Mesendoderm (in vitro differentiated cells): ENCODE measurements at regions not wholly inside any gene's neighbourhood (a gene's known extent, or its start where the extent isn't known, plus 50 kb on each side); places are given as distances from the start of the nearest gene placed in this dataset.
"Not testable (repeated sequence)": the region's sequence is repeated elsewhere in the genome, so short reads cannot be mapped to it uniquely, and the experiment has no call there.

Source experiments
- DNase-seq: peaks from one replicate; pipeline ENCODE4 v3.0.0; 2013
- H2AK5ac ChIP-seq: 2 replicates; pipeline ENCODE4 v1.6.1; 2013; ENCODE audit warnings: low read length, inconsistent platforms
- H2BK120ac ChIP-seq: 2 replicates; pipeline ENCODE4 v1.6.1; 2013; ENCODE audit warnings: low read depth, mild to moderate bottlenecking, low read length, moderate library complexity, mixed read lengths
- H2BK15ac ChIP-seq: replicated peaks from 2 replicates; pipeline ENCODE4 v1.6.1; 2013; ENCODE audit warnings: low read depth, mild to moderate bottlenecking, moderate library complexity
- H2BK5ac ChIP-seq: 2 replicates; pipeline ENCODE4 v1.6.1; 2013; ENCODE audit warnings: low read length, inconsistent platforms
- H3K18ac ChIP-seq: 2 replicates; pipeline ENCODE4 v1.6.1; 2013; ENCODE audit warnings: mild to moderate bottlenecking, low read length, mixed read lengths
- H3K23ac ChIP-seq: one replicate; pipeline ENCODE4 v1.6.1; 2013; ENCODE audit warnings: low read length
- H3K27ac ChIP-seq: 2 replicates; pipeline ENCODE4 v1.5.1; 2013; ENCODE audit warnings: low read depth, mild to moderate bottlenecking, inconsistent platforms, low read length, moderate library complexity
- H3K27me3 ChIP-seq: 2 replicates; pipeline ENCODE4 v1.6.1; 2013; ENCODE audit warnings: low read length, control low read depth, mild to moderate bottlenecking, inconsistent platforms; ENCODE audit not compliant: insufficient read depth, poor library complexity
- H3K36me3 ChIP-seq: 2 replicates; pipeline ENCODE4 v1.6.1; 2013; ENCODE audit warnings: low read length, inconsistent platforms; ENCODE audit not compliant: control insufficient read depth, insufficient read depth
- H3K4ac ChIP-seq: one replicate; pipeline ENCODE4 v1.6.1; 2013; ENCODE audit warnings: low read depth, mild to moderate bottlenecking, low read length, moderate library complexity
- H3K4me1 ChIP-seq: 2 replicates; pipeline ENCODE4 v1.6.1; 2013; ENCODE audit warnings: low read depth, low read length, inconsistent platforms; ENCODE audit not compliant: control insufficient read depth
- H3K4me2 ChIP-seq: 2 replicates; pipeline ENCODE4 v1.6.1; 2013; ENCODE audit warnings: low read length
- H3K4me3 ChIP-seq: 2 replicates; pipeline ENCODE4 v1.5.1; 2013; ENCODE audit warnings: mild to moderate bottlenecking, low read length
- H3K56ac ChIP-seq: one replicate; pipeline ENCODE4 v1.6.1; 2013; ENCODE audit warnings: low read length
- H3K79me1 ChIP-seq: 2 replicates; pipeline ENCODE4 v1.6.1; 2013; ENCODE audit warnings: low read length, inconsistent platforms
- H3K79me2 ChIP-seq: 2 replicates; pipeline ENCODE4 v1.6.1; 2013; ENCODE audit warnings: mild to moderate bottlenecking, low read length; ENCODE audit not compliant: control insufficient read depth, insufficient read depth
- H3K9ac ChIP-seq: 2 replicates; pipeline ENCODE4 v1.6.1; 2013; ENCODE audit warnings: low read length, inconsistent platforms
- H4K5ac ChIP-seq: one replicate; pipeline ENCODE4 v1.6.1; 2013; ENCODE audit warnings: low read length
- H4K8ac ChIP-seq: one replicate; pipeline ENCODE4 v1.6.1; 2013; ENCODE audit warnings: low read depth, mild to moderate bottlenecking, control low read depth, low read length, moderate library complexity
- WGBS: extraction: QIAGEN DNeasy Blood & Tissue Kit; methylation state at CpG from one replicate; pipeline ENCODE4 v1.1.7; 2013; ENCODE audit warnings: low lambda C conversion rate, missing lambda C conversion rate; ENCODE audit not compliant: insufficient coverage; ENCODE audit errors: extremely low coverage; 5-methylcytosine and 5-hydroxymethylcytosine counted together

DNA sequence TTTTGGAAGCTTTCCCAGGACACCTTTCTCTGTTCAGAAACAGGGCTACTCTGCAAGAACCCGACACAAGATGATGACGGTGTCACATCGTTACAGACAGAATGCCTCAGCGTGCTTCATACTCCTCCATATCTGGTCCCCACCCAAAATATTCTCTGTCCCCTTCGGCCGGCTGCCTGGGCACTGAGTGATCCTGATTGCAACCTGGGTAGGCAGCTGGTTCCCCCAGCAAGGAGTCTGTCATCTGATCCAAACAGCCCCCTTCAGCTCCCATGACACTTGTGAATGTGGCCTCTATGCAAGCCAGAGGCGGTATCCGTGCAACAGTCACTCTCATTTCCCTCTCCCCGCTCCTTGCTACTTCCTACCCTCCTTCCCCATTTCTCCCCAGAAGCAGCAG, 431.7 kb upstream of the B3GAT1 start:
- no peaks in the 10 kb centered on the region for H3K79me2 ChIP-seq
- H4K8ac ChIP-seq = no peak overlapping the region
- no peaks in the 10 kb centered on the region for H3K4me1 ChIP-seq
- no peak overlapping the region for H3K18ac ChIP-seq
- H3K27me3 ChIP-seq = no peaks in the 10 kb centered on the region
- H3K56ac ChIP-seq = no peak overlapping the region
- no peak overlapping the region for H4K5ac ChIP-seq
- H2AK5ac ChIP-seq = no peak overlapping the region
- no peak overlapping the region for H3K27ac ChIP-seq
- no peaks in the 10 kb centered on the region for H3K79me1 ChIP-seq
- H3K36me3 ChIP-seq = no peaks in the 10 kb centered on the region
- no peak overlapping the region for H2BK15ac ChIP-seq
- no peak overlapping the region for H3K23ac ChIP-seq
- H3K4me3 ChIP-seq = no peak overlapping the region
- no peak overlapping the region for H2BK120ac ChIP-seq
- H3K4ac ChIP-seq = no peak overlapping the region
- no peak overlapping the region for H3K9ac ChIP-seq
- no peak overlapping the region for H3K4me2 ChIP-seq
- no peak overlapping the region for H2BK5ac ChIP-seq
- no CpG with 5 or more reads among the region's 9 CpGs for WGBS
- DNase-seq = no peak

DNA sequence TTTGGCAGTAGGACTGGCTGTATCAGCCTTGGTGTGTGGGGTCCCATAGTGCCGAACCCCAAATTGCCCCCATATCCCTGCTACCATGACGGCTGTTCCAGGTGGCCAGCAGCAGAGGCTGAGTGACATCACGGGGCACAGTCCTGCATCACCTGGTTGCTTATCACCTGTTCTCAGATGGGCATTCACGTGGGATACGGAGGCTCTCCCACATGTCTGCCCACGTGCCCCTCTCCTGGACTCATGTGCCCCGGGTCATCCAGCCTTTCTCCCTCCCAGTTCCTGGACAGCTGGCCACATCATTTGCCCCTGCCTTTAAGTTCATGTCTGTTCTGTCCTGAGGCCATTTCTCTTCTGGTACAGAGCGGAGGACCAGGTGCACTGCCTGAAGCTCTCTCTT, 431.0 kb upstream of the B3GAT1 start:
- no peak overlapping the region for H3K18ac ChIP-seq
- H2BK120ac ChIP-seq = no peak overlapping the region
- no peaks in the 10 kb centered on the region for H3K79me1 ChIP-seq
- no CpG with 5 or more reads among the region's 8 CpGs for WGBS
- H2AK5ac ChIP-seq = no peak overlapping the region
- H3K27me3 ChIP-seq = no peaks in the 10 kb centered on the region
- H3K79me2 ChIP-seq = no peaks in the 10 kb centered on the region
- no peak overlapping the region for H4K8ac ChIP-seq
- no peak for DNase-seq
- no peak overlapping the region for H3K56ac ChIP-seq
- no peaks in the 10 kb centered on the region for H3K36me3 ChIP-seq
- H3K4me2 ChIP-seq = no peak overlapping the region
- H3K4me1 ChIP-seq = no peaks in the 10 kb centered on the region
- H4K5ac ChIP-seq = no peak overlapping the region
- H3K9ac ChIP-seq = no peak overlapping the region
- H3K23ac ChIP-seq = no peak overlapping the region
- no peak overlapping the region for H2BK5ac ChIP-seq
- H3K4ac ChIP-seq = no peak overlapping the region
- no peak overlapping the region for H3K27ac ChIP-seq
- no peak overlapping the region for H2BK15ac ChIP-seq
- H3K4me3 ChIP-seq = no peak overlapping the region

DNA sequence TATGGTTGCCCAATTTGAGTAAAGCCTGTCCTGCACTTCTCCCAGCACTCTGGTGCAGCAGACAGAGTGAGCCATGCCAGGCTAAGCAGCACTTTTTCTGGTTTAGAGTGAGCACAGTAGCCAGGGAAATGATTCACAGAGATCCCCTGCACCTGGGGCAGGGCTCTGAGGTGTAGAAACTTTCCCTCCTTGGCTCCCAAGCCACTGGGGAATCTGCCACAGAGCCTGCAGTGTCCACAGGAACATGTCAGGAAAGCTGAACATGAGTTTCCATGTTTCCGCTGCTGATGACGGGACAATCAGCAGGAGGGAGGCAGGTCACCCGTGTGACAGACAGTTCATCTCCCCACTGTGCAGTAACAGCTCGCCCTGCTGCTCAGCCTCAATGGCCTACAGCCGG, 429.9 kb upstream of the B3GAT1 start:
- Histone ChIP-seq H3K9ac (no peak overlapping the region), H3K4me3 (no peak overlapping the region), H4K8ac (no peak overlapping the region), H3K23ac (no peak overlapping the region), H3K27ac (no peak overlapping the region), H3K79me2 (no peaks in the 10 kb centered on the region), H3K4me1 (no peaks in the 10 kb centered on the region), H3K18ac (no peak overlapping the region), H3K36me3 (no peaks in the 10 kb centered on the region), H2AK5ac (no peak overlapping the region), H2BK5ac (no peak overlapping the region), H2BK15ac (no peak overlapping the region), H2BK120ac (no peak overlapping the region), H3K27me3 (no peaks in the 10 kb centered on the region), H3K56ac (no peak overlapping the region), H3K4ac (no peak overlapping the region), H4K5ac (no peak overlapping the region), H3K79me1 (no peaks in the 10 kb centered on the region), H3K4me2 (no peak overlapping the region)
- no CpG with 5 or more reads among the region's 5 CpGs for WGBS
- DNase-seq = no peak

DNA sequence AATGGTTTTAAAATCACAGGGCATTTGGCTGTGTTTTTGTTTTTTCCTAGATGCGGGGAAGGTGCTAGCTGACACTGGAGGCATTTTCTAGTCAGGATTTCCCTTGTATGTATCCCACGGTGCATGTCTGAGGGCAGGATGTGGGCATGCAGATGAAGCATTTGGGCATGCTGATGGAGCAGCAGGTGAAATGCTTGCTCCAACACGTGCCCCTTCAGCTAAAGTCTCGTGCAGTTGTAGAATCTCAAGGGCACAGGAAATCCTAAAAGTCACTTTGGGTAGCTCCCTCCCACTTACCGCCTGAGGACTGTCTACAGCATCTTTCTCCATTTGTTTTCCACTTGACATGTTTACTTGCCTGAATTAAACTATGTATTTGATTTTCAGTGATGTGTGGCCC, 429.4 kb upstream of the B3GAT1 start:
- no peaks in the 10 kb centered on the region for H3K4me1 ChIP-seq
- no CpG with 5 or more reads among the region's 5 CpGs for WGBS
- no peak for DNase-seq

DNA sequence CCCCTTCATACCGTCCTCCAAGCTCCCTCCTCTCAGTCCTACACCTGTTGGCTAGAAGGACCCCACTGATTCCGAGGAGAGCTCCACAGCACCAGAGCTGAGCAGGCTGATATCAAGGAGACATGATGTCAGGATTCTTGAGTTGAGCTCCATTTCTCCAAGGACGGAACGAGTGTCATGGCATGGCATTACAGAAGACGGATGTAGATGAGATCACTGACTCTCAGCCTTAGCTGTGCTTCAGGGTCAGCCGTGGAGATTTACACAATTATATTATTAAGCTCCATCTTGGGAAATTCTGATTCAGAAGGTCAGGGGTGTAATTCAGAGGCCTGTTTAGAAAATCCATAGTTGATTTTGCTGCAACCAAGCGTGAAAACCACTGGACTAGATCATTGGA, 428.9 kb upstream of the B3GAT1 start:
- H3K56ac ChIP-seq = no peak overlapping the region
- H3K18ac ChIP-seq = no peak overlapping the region
- no peaks in the 10 kb centered on the region for H3K79me2 ChIP-seq
- no peak overlapping the region for H3K4me3 ChIP-seq
- no peak overlapping the region for H3K9ac ChIP-seq
- H3K4me2 ChIP-seq = no peak overlapping the region
- H2BK15ac ChIP-seq = no peak overlapping the region
- no peaks in the 10 kb centered on the region for H3K27me3 ChIP-seq
- H2BK5ac ChIP-seq = no peak overlapping the region
- H3K36me3 ChIP-seq = no peaks in the 10 kb centered on the region
- no peak overlapping the region for H3K4ac ChIP-seq
- WGBS = no CpG with 5 or more reads among the region's 7 CpGs
- H3K23ac ChIP-seq = no peak overlapping the region
- H3K79me1 ChIP-seq = no peaks in the 10 kb centered on the region
- no peak overlapping the region for H2AK5ac ChIP-seq
- no peak overlapping the region for H4K5ac ChIP-seq
- H3K27ac ChIP-seq = no peak overlapping the region
- no peaks in the 10 kb centered on the region for H3K4me1 ChIP-seq
- H2BK120ac ChIP-seq = no peak overlapping the region
- no peak overlapping the region for H4K8ac ChIP-seq
- DNase-seq = no peak

More for the DNA sequence above, 429.4 kb upstream of the B3GAT1 start:
- Histone ChIP-seq H2BK5ac (no peak overlapping the region), H3K36me3 (no peaks in the 10 kb centered on the region), H3K27me3 (no peaks in the 10 kb centered on the region), H3K4me2 (no peak overlapping the region), H4K8ac (no peak overlapping the region), H3K4me3 (no peak overlapping the region), H3K18ac (no peak overlapping the region), H2BK120ac (no peak overlapping the region), H3K79me2 (no peaks in the 10 kb centered on the region), H3K4ac (no peak overlapping the region), H3K79me1 (no peaks in the 10 kb centered on the region), H3K23ac (no peak overlapping the region), H3K9ac (no peak overlapping the region), H3K27ac (no peak overlapping the region), H2BK15ac (no peak overlapping the region), H2AK5ac (no peak overlapping the region), H4K5ac (no peak overlapping the region), H3K56ac (no peak overlapping the region)

DNA sequence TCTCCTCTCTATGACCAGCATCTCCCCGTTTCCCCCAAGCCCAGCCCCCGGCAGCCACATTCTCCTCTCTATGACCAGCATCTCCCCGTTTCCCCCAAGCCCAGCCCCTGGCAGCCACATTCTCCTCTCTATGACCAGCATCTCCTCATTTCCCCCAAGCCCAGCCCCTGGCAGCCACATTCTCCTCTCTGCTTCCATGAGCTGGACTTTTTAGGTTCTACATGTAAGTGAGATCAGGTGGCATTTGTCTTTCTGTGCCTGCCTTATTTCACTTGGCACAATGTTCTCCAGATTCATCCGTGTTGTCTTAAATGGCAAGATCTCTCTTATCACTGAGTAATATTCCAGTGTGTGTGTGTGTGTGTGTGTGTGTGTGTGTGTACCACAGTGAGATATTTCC, 428.1 kb upstream of the B3GAT1 start:
- H3K4me1 ChIP-seq, H2BK5ac ChIP-seq, H3K79me2 ChIP-seq, H3K4me2 ChIP-seq, H2BK15ac ChIP-seq, H3K23ac ChIP-seq, H4K8ac ChIP-seq, H3K27ac ChIP-seq, DNase-seq, H3K18ac ChIP-seq, H3K27me3 ChIP-seq, H3K9ac ChIP-seq, H3K4me3 ChIP-seq, H2AK5ac ChIP-seq, H3K36me3 ChIP-seq, H2BK120ac ChIP-seq, H3K56ac ChIP-seq, H4K5ac ChIP-seq, H3K79me1 ChIP-seq, H3K4ac ChIP-seq: not testable (repeated sequence)
- no CpG with 5 or more reads among the region's 4 CpGs for WGBS
